HG03354 (cell line): ENCODE measurements at regions not wholly inside any gene's neighbourhood (a gene's known extent, or its start where the extent isn't known, plus 50 kb on each side); places are given as distances from the start of the nearest gene placed in this dataset.

Experiments
- ATAC-seq: cut with Tn5 transposase; IDR thresholded peaks from one replicate; pipeline ENCODE4 v1.9.1; 2021; ENCODE audit warnings: mild to moderate bottlenecking; ENCODE audit not compliant: unreplicated experiment, poor library complexity, severe bottlenecking

DNA sequence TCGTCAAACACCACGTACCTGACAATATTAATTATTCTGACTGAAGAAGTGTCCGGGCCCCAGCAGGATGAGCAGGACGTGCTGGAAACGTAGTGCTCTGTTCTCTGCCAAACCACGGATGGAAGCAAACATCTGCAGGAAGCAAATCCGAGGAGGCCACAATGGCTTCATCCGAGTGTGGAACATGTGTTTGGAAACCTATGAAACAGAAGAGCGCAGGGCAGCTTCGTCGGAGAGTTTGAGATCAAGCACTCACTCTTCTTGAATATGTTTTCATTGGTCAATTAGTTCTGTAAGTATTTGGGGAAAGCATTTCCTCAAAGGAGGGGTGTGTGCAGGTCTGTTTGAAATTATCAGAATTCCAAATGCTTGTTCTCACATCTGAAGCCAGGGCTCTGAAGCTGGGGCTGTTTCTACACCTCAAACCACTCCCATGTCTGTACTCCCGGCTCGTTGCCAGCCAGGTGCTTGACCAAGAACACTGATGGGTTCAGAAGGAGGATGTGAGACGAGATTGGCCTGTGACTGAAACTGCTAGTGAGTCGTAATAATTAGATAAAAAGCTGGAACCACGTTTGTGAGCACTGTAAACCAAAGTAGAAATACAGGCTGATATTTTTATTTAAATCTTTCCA is 356.6 kb upstream of the SALL3 start:
- no peak for ATAC-seq

DNA sequence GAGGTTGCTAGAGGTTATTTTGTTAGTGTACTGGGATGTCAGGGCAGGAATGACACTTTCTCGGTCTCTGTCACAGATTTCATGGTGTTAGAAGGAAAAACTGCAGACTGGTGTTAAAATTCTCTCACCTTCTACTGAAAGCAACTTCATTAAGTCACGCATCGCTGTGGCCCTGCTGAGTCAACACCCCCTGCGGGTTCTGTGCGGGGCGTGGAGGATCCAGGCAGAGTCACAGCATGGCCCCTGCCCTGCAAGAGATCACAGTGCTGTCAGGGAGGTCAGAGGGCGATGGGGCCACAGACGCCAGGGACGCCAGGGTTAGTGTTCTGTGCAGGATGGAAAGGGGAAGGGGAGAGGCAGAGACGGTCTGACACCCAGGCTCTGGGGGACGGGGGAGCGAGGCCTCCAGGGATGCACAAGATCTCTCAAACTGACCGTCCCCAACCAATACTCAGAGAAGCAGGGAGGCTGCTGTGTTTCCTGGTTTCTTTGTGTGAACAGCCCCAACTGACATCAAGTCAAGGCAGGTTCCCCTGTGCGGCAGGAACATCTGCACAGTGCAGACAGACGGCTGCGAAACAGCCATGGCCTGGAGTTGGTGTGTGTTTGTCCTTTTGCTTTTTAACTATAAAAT is 354.9 kb upstream of the SALL3 start:
- ATAC-seq = no peak

DNA sequence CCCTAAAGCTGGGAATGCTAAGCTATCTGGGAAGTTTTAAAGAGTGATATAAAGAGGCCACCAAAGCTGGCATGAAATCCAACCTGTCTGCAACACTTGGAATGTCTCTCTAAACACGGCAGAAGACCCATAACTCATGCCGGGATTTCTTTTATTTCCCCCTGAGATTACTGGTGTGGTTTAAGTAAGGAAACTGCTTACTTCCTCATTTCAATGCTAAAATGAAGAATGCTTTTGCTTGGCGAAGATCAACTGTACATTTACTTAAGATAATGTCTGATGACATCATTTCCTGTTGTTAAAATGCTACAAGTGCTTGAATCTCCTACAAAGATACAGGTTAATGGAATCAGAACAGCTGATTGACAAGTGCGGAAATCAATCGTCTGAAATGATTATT is 353.8 kb upstream of the SALL3 start:
- ATAC-seq = no peak

DNA sequence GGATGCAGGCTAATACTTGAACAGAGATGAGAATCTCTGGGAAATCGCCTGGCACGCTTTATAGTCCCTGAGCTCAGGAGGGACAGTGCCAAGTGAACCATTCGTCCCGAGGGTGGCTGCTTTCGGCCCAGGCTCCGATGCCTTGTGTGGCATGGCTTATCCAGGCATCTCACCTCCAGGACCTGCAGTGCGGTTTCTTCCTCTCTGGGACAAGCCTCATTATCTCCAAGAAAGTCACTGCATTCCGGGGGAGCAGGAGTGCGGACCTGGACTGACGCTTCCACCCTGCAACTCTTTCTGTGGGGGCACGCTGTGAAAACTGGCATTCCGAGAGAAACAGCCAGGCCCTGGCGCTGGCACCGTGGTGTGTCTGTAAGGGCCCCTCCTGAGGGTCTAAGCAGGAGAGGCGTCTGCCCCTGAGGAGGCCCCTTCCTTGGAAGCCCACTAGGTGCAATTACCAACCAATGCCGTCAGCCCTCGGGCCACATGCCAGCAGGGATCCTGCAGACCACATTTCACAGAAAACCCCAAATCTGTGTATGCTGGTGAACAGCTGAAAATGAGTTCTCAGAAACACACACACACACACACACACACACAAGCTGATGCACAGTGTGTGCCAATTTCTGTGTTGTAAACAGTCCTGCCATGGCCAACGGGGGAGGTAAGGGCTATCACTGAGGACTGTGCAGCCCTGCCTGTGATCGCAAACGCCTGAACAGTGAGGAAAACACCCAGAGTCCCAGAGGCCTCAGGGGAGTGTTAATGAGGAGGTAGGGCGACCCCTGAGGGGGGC is 351.9 kb upstream of the SALL3 start:
- no peak for ATAC-seq

DNA sequence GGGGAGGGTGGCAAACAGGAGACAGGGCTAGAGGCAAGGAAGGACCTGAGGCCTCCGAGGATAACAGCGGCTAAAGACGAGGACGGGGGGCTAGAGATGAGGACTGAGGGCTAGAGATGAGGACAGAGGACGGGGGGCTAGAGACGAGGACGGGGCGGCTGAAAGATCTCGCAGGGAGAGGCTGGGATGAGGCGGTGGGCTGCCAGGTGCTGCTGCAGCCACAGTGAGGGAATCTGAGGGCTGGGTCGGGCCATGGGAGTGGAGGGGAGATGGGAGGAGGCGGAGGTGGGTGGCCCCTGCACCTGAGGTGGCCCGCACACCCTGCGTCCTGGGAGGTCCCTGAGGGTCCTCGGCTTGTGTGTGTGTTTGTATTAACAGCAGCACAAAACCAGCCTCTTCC is 350.2 kb upstream of the SALL3 start:
- no peak for ATAC-seq

DNA sequence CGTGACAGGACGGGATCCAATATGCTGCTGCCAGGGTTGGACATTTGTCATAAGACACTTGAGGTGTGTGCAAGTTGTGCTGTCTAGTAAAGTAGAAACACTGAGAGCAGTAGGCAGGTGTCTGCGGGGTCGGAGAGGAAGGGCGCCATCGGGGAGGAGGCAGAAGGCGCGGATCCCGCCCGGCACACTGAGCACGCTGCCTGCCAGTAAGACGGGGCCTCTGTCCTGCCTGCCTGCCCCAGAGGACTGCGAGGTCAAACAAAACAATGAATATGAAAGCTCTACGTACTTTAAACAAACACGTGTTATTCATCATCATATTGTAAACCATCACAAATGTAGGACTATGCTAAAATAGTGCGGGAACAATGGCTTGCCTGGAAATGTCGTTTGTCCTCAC is 349.3 kb upstream of the SALL3 start:
- no peak for ATAC-seq

DNA sequence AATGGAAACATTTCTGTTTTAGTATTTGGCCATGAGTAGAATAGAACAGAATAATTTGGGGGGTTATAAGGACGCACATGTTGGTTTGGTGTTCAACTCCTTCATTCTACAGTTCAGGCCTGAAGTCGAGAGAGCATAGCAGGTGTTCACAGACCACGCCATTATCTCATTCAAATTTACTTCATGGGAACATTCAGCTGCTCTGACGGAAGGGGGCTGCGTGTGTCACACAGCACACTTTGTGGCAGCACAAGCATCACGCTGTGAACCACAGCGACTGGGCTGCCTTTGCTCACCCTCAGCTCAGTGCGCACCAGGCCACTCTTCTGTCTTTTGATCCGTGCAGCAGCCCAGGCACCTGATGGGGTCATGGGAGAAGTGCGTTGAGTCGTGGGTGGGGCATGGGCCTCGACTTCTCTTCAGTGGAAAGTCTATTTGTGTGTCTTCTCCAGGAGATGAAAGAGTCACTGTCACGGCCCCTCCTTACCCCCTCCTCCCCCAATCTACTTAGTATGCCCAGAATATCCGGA is 348.6 kb upstream of the SALL3 start:
- ATAC-seq = no peak

DNA sequence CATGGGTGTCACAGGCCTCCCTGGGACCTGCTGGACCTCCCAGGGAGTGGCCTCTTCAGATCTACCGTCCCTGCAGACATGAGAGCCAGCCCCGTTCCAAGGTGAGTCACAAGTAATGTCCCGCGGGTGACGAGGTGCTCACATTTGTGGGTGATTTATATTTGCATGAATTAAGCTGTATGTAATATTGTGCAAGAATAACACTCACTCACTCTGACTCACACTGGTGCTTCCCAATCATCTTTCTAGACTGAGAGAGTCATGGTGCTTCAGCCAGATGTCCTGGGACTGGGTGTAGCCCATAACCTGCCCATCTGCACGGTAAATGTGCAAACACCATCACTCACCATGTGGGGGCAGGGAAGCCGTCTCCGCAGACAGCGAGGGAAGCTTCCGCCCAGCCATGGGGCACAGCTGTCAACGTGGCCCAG is 347.5 kb upstream of the SALL3 start:
- no peak for ATAC-seq

DNA sequence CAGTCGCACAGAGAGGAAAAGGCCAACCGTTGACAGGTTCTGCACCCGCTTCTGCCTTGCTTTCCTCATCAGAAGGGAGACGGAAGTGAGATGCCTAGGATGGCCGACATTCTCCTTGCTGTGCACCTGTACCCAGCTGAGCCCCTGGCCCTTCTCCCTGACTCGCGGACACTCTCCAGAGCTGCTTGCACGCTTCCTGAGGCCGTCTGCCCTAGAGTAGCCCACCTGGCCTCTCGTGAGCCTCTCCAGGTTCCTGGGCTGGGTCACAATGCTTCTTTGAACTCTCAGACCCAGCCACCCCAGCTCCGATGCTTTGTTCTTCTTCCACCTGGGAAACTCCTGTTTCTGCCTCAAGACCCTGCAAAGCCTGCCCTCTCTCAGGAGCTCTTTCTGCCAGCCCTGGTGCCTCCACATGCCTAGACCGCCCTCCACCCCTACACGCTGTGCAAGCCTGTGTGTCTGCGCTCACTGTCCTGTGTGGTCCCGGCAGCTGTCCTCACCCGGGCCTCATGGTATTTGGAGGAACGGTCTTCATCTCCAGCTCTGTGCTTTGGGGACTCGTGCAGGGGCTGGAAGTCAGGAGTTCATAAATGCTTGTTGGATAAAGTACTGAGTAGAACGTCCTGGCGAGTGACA is 345.4 kb upstream of the SALL3 start:
- no peak for ATAC-seq

DNA sequence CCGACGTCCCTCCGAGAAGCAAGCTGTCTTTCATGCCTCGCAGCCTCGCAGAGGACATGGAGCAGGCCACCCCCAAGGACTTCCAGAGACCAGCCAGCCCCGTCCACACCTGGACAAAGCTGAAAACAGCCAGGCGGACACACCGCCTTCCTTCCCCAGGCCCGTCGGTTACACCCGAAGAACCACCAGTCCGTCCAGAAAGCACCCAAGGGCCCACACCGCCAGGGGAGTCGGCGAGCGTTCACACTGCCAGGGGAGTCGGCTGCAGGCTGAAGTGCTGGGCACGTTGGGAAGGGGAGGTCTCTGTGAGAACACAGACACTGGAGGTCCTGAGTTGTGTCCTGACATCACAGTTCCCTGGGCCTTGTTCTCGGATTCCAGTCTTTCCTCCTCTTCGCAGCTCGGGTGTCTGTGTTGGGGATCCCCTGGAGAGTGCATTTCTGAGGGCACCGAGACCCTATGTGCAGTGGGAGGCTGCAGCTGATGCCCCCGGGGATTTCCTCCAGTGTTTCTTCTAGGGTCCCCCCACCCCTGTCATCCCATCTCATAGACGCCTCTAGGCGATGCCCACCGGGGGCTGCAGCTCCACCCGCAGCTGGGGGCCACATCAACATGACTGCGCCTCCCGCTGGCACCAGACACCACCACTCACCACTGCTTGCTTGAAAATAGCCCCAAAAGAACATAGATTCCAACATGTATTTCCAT is 344.4 kb upstream of the SALL3 start:
- no peak for ATAC-seq

DNA sequence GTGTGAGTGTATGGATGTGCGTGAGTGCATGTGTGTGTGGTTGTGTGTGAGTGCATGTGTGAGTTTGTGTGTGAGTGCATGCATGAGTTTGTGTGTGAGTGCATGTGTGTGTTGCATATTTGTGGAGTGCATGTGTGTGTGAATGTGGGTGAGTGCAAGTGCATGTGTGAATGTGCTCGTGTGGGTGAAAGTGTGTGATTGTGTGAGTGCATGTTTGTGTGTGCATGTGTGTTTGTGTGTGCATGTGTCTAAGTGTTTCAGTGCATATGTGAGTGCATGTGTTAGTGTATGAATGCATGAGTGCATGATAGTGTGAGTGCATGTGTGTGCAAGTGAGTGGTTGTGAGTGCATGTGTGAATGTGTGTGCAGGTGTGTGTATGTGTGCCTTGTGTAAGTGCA is 343.4 kb upstream of the SALL3 start:
- no peak for ATAC-seq

DNA sequence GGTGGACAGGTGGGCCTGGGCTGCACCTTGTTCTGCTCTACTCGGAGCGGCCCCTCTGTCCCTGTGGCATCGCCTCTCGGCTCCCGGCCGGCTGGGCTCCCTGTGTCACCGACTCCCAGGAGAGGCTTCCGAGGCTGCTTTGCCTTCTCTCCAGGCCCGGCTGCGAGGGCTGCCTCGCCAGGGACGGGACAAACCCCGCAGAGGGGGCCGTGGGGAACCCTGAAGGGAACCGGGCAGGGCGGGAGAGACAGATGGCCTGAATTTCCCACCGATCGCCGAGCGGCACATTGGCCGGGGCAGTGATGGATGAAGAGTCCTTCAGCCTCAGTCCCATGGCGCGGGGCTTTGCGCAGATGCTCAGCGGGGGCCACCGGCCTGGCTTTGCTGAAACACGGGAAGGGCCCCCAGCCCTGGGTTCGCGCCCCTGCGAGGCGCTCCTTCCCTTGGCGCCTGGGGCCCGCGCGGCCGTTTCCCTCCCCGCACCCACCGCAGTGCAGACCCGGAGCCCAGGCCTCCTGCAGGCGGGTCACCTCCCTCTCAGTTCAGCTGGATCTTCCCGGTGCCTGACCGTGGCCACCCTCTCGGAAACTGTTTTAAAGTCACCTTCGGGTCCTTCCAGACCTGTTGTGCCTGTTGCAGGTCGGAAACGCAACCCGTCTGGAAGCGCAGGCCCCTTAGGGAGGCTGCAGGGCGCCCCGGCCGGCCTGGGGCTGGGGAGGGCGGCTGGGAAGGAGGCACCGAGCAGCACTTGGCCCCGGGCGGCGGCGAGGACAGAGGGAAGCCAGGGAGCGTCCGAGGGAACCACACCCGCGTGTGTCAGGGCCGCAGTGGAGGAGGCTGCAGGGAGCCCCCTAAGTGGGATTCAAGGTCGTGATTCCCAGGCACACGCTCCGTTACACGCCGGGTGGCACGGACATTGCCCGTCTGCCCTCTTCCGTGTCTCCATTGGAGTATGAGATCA is 341.9 kb upstream of the SALL3 start:
- no peak for ATAC-seq

DNA sequence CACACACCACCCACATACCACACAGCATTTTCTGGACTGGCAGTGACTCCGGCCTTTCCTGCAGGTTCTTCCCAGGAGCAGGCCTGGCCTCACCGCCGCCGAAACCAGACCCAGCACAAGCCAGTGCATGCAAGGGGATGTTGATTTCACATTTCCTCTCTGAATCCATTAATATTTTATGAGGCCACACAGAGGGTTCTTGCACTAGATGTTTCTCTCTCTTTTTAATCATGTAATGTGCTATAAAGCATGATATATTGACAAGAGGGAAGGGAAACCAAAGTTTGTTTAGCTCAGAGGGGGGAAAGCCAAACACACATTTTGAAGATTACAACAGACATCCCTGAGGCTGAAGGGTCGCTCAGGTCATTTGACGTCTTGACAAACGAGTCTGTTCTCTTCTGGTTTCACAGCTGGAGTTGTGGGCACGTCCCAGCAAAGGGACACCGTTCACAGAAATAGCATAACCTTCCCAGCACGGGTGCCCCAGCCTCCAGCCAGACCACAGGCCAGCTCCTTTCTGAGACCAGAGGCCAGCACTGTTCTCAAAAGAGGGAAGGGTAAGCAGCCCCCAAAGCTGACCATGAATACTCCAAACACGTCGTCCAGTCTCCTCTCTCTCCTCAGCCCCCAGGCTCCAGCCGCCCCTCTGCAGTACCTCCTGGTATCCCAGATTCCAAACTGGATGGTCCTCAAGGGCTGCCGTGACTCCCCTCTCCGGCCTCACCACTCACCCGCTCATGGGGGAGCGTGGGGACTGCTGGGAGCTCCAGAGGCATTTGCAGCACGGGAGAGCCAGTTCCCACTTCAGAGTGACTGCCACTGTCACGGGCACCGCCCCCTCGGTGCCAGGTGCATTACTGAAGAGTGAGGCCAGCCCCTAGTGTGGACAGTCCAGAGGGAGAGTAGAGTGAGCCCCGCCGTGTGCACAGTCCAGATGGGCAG is 340.3 kb upstream of the SALL3 start:
- ATAC-seq = no peak

DNA sequence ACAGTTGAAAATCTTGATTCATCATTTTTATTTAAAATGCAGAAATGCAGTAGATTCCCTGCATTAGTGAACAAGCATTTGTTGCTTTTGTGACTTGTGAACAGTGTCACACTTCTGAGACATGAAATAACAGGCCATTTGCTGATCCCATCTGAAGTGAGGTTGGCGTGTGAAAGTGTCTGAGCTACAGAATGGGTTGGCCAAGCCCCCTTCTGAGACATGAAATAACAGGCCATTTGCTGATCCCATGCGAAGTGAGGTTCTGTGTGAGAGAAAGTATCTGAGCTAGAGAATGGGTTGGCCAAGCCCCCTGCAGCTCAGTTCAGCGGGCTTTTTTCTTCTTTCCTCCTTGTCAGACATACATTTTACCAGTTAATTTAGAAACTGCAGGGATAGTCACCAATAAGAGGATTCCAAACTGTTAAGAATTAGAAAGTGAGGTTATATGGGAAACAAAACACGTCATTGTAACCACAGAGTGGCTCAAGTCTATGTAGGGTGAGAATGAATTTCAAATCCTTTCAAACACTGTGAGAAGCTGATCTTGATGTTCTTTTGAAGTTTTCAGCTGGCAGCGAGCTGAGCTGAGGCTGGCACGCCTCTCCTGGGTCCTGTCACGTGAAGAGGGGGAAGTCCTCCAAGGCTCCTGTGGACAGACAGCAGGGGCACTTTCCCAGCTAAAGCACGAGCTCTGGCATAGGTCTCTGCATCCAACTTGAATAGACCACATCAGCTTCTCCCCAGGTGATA is 339.2 kb upstream of the SALL3 start:
- no peak for ATAC-seq

DNA sequence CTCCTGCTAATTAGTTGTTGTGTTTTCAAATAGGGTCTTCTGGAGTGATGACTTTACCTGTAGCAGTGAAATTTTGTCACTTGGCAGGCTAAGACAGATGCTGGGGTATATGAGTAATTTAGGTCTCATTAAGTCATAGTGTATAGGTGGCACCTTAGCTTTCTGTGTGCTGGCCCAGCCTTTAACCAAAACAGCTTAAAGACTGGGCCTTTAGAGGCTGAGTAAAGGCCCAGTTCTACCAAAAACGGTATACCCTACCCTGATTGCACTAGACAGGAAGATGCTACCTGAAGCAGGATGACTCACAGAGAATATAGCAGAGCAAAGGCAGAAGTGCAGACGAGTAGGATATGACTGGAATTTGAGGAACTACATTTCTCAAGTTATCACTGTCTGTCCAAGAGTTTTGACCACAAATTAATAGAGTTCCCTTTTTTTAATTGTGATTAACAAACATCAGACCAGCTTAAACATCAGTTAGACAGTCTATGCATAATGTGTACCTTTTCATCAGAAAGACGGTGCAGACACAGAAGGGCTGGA is 337.9 kb upstream of the SALL3 start:
- no peak for ATAC-seq

DNA sequence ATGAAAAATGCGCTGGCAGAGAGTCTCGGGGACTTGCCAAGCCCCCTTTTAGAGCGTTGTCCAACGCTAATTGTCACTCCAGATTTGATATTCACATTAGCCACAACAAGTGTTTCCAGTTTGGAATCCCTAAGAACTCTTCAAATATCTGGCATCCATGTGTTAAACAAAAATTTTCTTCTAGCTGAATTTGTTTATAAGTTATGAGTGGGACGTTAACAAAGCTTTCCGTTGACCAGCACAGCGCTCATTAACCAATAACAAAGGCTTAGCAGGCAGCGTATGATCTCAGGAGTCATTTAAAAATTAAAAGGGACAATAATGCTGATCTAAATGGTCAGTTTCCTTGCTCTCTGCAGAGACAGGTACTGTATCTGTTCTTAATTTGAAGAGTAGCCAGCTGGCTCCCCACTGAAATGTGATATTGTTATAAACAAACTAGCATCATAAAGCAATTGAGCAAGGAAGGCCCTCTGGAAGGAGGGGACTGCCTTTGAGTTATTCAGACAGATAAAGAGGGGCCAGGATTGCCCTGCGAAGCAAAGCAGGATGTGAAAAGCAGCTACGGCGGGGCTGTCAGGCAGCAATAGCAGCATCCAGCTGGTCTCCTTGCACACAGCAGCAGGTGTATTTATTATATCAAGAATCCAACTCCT is 337.2 kb upstream of the SALL3 start:
- ATAC-seq = no peak
